Stimulated activated CD4-positive, alpha-beta T cell treated with anti-CD3 and anti-CD28 coated beads, Interleukin-4, amount 100 ng/mL, for 4 hours (primary cell): ENCODE measurements at regions not wholly inside any gene's neighbourhood (a gene's known extent, or its start where the extent isn't known, plus 50 kb on each side); places are given as distances from the start of the nearest gene placed in this dataset.

Experiments
- DNase-seq, 2 experiments: peaks; one replicate each; pipeline ENCODE4 v3.0.0-alpha.2; 2020

DNA sequence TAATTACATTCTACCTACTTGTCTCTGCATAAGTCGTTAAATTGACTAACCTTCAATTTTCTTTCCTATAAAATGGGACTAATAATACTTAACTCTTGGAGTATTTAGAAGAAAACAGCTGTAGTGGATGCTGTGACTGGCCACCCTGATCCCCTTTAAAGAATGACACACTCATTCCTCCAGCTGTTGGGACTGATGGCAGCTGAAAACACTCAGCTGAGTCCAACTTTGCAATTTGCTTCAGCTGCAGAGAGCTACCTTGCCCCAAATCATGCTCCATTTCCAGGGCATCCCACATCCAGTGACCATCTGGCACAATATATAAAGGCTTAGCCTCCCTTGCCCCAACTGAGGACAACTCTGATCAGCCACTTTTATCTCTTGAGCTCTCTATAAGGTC lies 89.1 kb downstream of the MID1IP1 start:
- no peak for DNase-seq

DNA sequence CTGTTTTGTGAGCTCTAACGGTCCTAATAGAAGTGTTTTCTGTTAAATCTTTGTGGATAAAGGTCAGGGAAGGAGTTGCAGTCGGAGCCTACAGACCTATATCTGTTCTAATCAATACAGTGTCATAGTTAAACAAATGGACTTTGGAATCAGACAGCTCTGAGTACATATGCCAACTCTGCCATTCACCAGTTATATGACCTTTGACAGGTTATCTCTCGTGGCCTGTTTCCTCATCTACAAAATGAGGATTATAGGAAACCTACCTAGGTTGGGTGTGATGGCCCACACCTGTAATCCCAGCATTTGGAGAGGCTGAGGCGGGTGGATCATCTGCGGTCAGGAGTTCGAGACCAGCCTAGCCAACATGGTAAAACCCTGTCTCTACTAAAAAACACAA lies 89.7 kb downstream of the MID1IP1 start:
- no peak for DNase-seq

DNA sequence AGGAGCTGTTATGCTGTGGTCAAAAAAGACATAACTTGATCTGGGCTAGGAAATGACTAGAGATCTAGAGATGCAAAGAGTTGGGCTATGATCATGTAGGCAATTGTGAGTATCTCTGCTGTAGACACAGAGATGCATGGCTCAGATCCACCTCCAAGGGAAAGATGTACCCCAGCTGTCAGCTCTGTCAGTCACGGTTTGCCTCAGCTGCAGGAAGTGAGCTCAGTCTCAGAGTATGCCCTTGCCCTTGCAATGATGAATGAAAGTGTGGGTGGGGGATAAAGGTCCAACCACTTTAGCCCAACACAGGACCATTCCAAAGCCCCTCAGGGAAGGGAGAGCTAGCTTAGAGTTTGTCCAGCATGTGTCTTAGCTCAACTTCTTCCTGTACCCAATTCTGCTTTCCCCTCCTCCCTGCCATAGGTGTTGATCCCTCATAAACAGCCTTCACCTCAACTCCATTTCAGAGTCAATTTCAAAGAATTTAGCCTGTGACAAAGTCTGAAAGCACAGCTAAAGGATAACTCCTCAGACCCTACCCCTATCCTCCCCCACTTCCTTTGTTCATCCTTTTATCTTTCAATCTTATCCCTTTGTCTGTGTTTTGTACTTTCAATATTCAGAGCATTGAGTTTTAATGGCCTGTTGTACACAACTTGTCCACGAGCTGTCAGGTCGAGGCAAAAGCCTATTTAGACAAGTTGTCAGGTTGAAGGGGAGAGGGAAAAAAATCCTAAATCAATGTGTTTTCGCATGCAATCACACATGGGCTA lies 90.6 kb downstream of the MID1IP1 start:
- no peak for DNase-seq

DNA sequence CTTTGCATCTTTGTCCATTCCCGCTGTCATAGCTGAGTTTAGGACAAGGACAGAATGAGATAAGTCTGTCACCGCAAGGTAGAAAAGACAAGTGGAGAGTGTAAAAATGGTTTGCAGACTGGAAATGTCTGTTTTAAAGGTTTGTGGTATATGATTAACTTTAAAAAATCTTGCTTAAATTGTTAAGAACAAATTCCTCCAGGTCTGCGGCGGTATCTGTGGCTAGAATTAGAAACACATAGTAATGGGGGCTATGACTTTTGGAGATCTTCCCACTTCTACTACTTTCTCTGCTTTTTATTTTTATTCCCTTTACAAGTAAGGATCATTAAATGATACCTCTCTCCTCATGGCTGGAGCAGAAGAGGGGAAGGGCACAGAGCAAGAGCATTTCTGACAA lies 92.2 kb downstream of the MID1IP1 start:
- no peak for DNase-seq

GRCh38 chrX:38895775-38896174 lies 94.5 kb downstream of the MID1IP1 start:
- no peak for DNase-seq

- no peak for DNase-seq
Measured at GRCh38 chrX:38896724-38897298, 95.6 kb downstream of the MID1IP1 start.

DNA sequence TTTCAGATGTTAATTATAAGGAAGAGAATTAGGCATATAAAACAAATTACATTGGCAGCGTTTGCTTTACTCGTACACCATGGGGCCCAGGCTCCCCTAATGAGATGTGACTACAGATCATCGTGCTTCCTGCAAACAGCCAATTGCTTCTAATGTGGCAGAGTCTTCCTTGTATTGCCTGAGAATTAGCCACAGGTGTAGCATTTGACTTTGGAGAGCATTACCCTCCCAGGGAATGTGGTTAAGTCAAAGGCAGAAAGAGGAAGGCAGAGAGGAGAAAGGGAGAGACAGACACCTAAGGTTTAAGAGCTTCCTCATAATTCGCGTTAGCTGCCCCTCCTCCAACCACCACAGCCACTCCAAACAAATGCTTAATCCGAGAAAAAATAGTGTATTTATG lies 97.0 kb downstream of the MID1IP1 start:
- DNase-seq = no peak

- no peak for DNase-seq
Measured at GRCh38 chrX:38899650-38900049, 98.4 kb downstream of the MID1IP1 start.

GRCh38 chrX:38900719-38901118 lies 99.5 kb downstream of the MID1IP1 start:
- DNase-seq = no peak

DNA sequence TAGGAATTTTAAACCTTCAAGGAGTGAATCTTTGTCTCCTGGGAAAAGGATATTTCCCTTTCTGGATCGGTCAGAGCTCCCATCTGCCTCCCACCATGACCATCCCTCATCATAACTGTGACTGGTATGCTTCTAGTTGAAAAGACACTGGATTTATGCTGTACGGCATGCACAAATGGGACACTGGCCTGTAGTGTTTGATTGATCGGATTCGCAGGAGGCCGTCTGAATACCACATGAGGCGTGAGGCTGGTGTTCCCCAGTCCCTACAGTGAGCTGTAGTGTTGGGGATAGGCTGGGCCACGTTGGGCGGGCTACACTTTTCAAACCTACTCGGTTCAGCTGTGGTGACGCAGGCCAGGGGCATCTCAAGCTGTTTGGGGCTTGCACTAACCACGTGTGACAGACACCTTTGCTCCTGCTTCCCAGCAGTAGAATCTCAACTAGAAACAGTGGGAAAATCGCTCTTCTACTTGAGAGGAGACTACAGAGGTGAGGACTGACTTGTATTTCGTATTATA lies 101.8 kb downstream of the MID1IP1 start:
- no peak for DNase-seq

- DNase-seq = no peak
Measured at GRCh38 chrX:38916801-38917200, 115.5 kb downstream of the MID1IP1 start.

- no peak for DNase-seq
Measured at GRCh38 chrX:38917954-38918353, 116.7 kb downstream of the MID1IP1 start.

- DNase-seq = no peak
Measured at GRCh38 chrX:38919202-38919601, 117.9 kb downstream of the MID1IP1 start.

GRCh38 chrX:38919853-38920528 lies 118.7 kb downstream of the MID1IP1 start:
- DNase-seq = no peak

DNA sequence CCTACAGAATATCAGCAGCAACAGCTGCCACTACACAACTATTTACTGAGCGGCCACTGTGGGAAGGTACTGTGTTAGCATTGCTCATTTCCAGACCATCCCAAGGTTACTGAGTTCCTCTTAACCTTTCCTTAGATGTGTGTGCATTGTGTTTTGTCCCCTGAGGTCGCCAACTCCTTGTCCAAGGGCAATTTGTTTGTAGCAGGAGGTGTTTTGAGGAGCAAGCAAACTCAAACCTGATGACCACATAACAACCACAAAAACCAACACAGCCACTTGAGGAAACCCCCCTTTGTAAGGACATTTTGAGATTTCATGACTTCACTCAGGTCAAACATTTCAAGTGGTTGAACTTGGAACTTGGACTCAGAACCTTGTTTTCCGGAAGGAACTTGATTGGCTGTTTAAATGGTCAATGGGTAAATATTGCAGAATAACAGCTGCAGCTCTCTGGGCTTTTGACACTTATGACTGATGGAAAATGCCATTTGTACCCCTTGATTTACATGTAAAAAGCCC lies 122.3 kb downstream of the MID1IP1 start:
- no peak for DNase-seq

GRCh38 chrX:38927592-38927991 lies 126.3 kb downstream of the MID1IP1 start:
- DNase-seq = no peak

DNA sequence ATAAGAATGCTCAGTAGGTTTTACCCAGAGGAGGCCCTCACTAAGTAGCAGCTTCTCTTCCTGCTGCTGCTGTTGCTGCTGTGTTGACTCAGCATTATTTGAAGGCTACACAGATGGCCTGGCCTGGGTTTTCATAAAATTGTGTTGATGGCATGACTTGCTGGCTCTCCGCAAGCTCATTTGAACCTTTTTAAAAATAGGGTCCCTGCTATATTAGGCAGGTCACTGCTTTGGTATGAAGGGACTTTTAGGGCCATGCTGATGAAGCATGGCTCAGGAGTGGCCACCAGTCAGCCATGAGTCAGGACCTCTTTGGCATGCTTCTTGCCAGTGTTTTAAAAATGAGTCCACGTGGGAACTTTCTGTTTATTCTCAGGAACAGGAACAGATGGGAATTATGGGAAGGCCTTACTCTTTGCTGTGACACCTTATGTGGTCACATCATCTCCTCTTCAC lies 128.7 kb downstream of the MID1IP1 start:
- DNase-seq = no peak

- DNase-seq = no peak
Measured at GRCh38 chrX:38930474-38930873, 129.2 kb downstream of the MID1IP1 start.

DNA sequence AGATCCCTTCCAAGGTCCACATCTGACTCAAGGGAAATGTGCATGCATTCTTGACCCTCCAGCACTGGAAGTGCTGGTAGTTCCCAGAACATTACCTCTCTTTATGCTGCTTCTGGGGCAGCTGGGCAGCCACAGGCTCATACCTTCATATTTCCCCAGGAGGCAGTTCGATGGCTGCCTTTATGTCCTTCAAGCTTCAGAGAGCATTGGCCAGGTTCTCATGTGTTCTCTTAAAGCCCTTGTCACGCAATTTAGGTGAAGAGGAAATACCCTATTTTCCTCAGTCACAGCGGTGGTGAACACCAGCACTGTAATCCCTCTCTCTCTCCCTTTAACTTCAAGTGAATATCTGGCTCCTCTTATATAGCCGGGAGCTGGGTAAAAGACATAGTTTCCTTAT lies 134.3 kb downstream of the MID1IP1 start:
- no peak for DNase-seq

DNA sequence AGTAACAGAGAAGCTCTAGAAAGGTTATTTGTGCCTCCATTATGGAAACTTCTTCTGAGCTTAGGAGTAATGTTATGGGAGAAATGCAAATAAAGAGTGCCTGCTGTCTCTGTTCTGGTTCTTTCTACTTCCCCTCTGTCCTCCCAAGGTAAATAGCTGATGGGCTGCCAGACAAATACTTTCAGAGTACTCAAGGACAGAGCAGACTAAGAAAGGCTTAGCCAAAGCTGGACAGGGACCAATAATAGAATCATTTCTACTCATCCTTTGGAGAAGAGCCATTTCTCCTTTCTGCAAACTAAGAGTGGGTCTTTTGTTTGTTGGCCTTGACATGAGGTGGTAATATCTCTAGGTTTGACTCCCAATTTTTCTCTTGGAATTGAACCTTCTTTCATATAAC lies 136.1 kb downstream of the MID1IP1 start:
- DNase-seq = no peak

DNA sequence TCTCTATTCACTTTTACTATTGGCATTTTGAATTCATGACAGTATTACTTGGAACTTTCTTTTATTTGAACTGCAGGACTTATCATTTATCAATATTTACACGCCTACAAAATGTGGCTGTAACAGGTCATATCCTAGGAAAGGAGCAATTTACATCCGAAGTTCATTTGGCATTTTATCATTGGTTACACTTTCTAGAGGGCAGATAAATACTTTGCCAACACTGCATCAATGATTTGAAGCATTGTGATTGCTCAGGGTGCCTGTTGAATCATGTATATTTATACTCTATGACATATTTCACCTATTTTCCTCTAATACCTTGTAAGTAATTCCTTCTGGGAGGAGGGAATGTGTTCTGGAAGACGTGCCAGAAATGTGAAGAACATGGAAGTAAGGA lies 136.7 kb downstream of the MID1IP1 start:
- DNase-seq = no peak

- no peak for DNase-seq
Measured at GRCh38 chrX:38939067-38939466, 137.8 kb downstream of the MID1IP1 start.

GRCh38 chrX:38940547-38940946 lies 139.3 kb downstream of the MID1IP1 start:
- no peak for DNase-seq

DNA sequence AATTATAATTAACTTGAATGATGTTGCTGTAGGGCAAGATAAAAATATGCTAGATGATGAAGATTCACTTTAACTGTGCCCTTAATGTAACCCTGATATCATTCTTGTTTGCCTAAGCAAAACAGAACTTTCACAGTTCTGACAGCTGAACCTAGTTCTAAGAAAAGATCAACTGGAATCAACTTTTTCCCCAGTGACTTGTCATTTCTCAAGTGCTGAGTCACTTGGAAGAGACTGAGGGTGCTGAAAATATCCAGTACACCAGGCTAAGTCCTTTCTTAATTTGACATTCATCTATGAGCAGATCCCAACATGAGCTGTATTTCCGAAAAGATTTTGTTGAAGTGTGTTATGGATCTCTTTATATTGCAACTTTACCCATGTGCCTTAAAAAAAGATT lies 140.4 kb downstream of the MID1IP1 start:
- no peak for DNase-seq
